ENCODE measurements at regions not wholly inside any gene's neighbourhood (a gene's known extent, or its start where the extent isn't known, plus 50 kb on each side); places are given as distances from the start of the nearest gene placed in this dataset.
"Not testable (repeated sequence)": the region's sequence is repeated elsewhere in the genome, so short reads cannot be mapped to it uniquely, and the experiment has no call there.

DNA sequence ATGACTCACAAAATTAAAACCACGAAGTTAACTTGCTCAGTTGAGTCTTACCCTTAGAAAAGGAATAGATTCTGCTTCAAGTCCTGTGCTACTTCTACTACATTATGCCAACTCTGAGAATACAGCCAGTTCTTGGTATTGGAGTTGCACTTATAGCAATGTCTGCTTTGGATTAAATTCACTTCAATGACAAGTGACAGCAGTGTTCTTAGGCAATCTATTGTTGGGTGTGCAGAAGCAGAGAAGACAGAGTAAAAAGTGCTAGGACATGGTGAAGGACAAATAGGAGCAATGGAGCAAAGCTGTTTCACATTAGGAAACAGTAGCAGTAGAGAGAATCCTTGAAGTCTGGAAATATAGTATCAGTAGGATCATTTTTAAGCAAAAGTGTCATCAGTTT is 713.1 kb downstream of the SI start:
- DNase-seq (ENCODE audit: low read depth) (no peak), FAIRE-seq (no peak)
- H3K27me3 ChIP-seq (ENCODE audit: control insufficient read depth, insufficient read depth, low read length): no peaks in the 10 kb centered on the region
- no peak overlapping the region for H3K4me3 ChIP-seq (ENCODE audit: low read depth, low read length)
- no peak for TF ChIP-seq CTCF (IDR thresholded peaks at IDR 0.05; ENCODE audit: insufficient read depth, low read length, severe bottlenecking)
- no peaks in the 10 kb centered on the region for H3K36me3 ChIP-seq (ENCODE audit: control insufficient read depth, insufficient read depth, low read length)

DNA sequence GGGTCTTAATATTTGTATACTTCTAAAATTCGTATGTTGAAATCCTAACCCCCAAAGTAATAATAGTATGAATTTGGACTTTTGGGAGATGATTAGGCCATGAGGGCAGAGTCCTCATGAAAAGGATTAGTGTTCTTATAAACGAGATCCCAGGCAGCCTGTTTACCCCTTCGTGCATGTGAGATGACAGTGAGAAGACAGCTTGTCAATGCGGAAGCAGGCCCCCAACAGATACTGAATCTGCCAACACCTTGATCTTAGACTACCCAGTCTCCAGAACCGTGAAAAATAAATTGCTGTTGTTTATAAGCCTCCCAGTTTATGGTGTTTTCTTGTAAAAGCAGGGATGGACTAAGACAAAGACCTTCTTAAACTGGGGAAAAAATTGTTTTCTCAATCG is 714.2 kb downstream of the SI start:
- H3K4me3 ChIP-seq (ENCODE audit: low read depth, low read length): no peak overlapping the region
- H3K36me3 ChIP-seq (ENCODE audit: control insufficient read depth, insufficient read depth, low read length): no peaks in the 10 kb centered on the region
- FAIRE-seq (no peak), DNase-seq (ENCODE audit: low read depth) (no peak)
- no peak for TF ChIP-seq CTCF (IDR thresholded peaks at IDR 0.05; ENCODE audit: insufficient read depth, low read length, severe bottlenecking)
- H3K27me3 ChIP-seq (ENCODE audit: control insufficient read depth, insufficient read depth, low read length): no peaks in the 10 kb centered on the region

GRCh38 chr3:164360738-164361406 is 717.4 kb downstream of the SI start:
- DNase-seq (ENCODE audit: low read depth) (no peak), FAIRE-seq (no peak)

DNA sequence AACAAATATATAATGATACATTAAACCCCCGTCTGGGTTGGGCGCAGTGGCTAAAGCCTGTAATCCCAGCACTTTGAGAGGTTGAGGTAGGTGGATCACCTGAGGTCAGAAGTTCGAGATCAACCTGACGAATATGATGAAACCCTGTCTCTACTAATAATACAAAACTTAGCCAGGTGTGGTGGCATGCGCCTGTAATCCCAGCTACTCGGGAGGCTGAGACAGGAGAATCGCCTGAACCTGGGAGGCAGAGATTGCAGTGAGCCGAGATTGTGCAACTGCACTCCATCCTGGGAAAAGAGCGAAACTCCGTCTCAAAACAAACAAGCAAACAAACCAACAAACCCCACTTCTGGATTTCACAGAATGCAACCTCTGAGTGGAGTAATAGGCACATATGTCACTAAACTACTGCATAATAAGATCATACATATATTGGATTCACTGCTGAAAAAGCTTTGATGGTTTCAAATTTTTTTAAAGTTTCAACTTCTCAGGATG is 718.2 kb downstream of the SI start:
- no peak for FAIRE-seq

More at GRCh38 chr3:164360738-164361406, 717.4 kb downstream of the SI start:
- Histone ChIP-seq H3K4me3 (ENCODE audit: low read depth, low read length) (no peak overlapping the region), H3K27me3 (ENCODE audit: control insufficient read depth, insufficient read depth, low read length) (no peaks in the 10 kb centered on the region), H3K36me3 (ENCODE audit: control insufficient read depth, insufficient read depth, low read length) (no peaks in the 10 kb centered on the region)
- TF ChIP-seq CTCF (IDR thresholded peaks at IDR 0.05; ENCODE audit: insufficient read depth, low read length, severe bottlenecking): no peak

GRCh38 chr3:164352991-164353390 is 725.3 kb downstream of the SI start:
- DNase-seq (ENCODE audit: low read depth) (no peak), FAIRE-seq (no peak)
- H3K4me3 ChIP-seq (ENCODE audit: low read depth, low read length): no peak overlapping the region
- no peak for TF ChIP-seq CTCF (IDR thresholded peaks at IDR 0.05; ENCODE audit: insufficient read depth, low read length, severe bottlenecking)
- H3K36me3 ChIP-seq (ENCODE audit: control insufficient read depth, insufficient read depth, low read length): no peaks in the 10 kb centered on the region
- no peaks in the 10 kb centered on the region for H3K27me3 ChIP-seq (ENCODE audit: control insufficient read depth, insufficient read depth, low read length)

More for the DNA sequence above, 718.2 kb downstream of the SI start:
- no peak for DNase-seq (ENCODE audit: low read depth)
- no peak for TF ChIP-seq CTCF (IDR thresholded peaks at IDR 0.05; ENCODE audit: insufficient read depth, low read length, severe bottlenecking)
- H3K27me3 ChIP-seq (ENCODE audit: control insufficient read depth, insufficient read depth, low read length): no peaks in the 10 kb centered on the region
- no peak overlapping the region for H3K4me3 ChIP-seq (ENCODE audit: low read depth, low read length)
- no peaks in the 10 kb centered on the region for H3K36me3 ChIP-seq (ENCODE audit: control insufficient read depth, insufficient read depth, low read length)

DNA sequence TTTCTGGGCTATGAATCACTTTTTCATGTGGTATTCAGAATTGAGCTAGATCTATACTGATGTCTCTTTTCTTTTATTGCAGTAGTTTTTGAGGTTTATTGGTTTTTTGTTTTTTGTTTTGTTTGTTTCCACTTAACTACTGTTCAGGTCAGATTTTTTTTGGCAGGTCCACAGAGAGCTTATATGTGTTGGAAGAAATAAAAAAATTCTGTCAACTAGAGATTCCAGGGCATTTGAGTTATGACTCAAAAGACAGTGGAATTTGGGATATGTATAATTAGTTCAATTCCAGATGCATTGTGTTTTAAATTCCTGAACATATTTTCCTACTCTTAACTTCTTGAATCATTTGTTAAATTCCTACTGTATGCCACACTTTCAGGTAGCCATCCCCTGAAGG is 727.2 kb downstream of the SI start:
- TF ChIP-seq CTCF (IDR thresholded peaks at IDR 0.05; ENCODE audit: insufficient read depth, low read length, severe bottlenecking): no peak
- DNase-seq (ENCODE audit: low read depth): no peak
- H3K27me3 ChIP-seq (ENCODE audit: control insufficient read depth, insufficient read depth, low read length): no peaks in the 10 kb centered on the region
- no peaks in the 10 kb centered on the region for H3K36me3 ChIP-seq (ENCODE audit: control insufficient read depth, insufficient read depth, low read length)
- FAIRE-seq: no peak
- H3K4me3 ChIP-seq (ENCODE audit: low read depth, low read length): no peak overlapping the region

DNA sequence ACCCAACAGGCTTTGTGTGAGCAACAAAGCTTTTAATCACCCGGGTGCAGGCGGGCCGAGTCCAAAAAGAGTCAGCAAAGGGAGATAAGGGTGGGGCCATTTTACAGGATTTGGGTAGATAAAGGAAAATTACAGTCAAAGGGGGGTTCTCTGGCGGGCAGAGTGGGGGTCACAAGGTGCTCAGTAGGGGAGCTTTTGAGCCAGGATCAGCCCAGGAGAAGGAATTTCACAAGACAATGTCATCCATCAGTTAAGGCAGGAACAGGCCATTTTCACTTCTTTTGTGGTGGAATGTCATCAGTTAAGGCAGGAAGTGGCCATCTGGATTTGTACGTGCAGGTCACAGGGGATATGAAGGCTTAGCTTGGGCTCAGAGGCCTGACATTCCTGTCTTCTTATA is 736.1 kb downstream of the SI start:
- H3K4me3 ChIP-seq (ENCODE audit: low read depth, low read length); FAIRE-seq; H3K27me3 ChIP-seq (ENCODE audit: control insufficient read depth, insufficient read depth, low read length); DNase-seq (ENCODE audit: low read depth); H3K36me3 ChIP-seq (ENCODE audit: control insufficient read depth, insufficient read depth, low read length): not testable (repeated sequence)
